ENCODE measurements at regions not wholly inside any gene's neighbourhood (a gene's known extent, or its start where the extent isn't known, plus 50 kb on each side); places are given as distances from the start of the nearest gene placed in this dataset.
A peak's percentile ranks its signal among the peaks of the same experiment; 100 is the strongest.
"Not testable (repeated sequence)": the region's sequence is repeated elsewhere in the genome, so short reads cannot be mapped to it uniquely, and the experiment has no call there.

DNA sequence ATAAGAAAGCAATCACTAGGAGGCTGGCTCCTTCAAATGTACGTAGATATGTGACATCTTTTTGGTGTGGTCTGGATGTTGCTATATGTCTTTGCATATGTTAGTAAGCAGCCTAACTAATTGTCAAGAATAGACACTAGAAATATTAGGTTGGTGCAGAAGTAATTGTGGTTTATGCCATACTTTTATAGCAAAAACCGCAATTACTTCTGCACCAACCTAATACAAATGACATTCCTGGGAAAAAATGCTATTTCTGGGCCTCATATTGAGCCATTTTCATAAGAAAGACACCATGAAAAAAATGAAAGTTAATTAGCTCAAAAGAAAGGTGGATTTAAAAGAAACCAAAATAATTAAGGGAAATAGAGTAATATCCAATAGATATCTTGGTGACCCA is 555.8 kb downstream of the ZNF385D start:
- Mint-ChIP-seq H3K27me3 (ENCODE audit: unreplicated experiment) (peaks cover 3% of the 10 kb centered on the region), H3K36me3 (ENCODE audit: low read depth, unreplicated experiment) (no peaks in the 10 kb centered on the region), H3K9me3 (ENCODE audit: unreplicated experiment) (no peaks in the 10 kb centered on the region), H3K4me3 (ENCODE audit: unreplicated experiment) (no peak overlapping the region), H3K27ac (ENCODE audit: unreplicated experiment) (no peak overlapping the region), H3K4me1 (ENCODE audit: unreplicated experiment) (no peaks in the 10 kb centered on the region)
- DNase-seq (ENCODE audit: low spot score), result no peak
- TF ChIP-seq, protein P1, sequence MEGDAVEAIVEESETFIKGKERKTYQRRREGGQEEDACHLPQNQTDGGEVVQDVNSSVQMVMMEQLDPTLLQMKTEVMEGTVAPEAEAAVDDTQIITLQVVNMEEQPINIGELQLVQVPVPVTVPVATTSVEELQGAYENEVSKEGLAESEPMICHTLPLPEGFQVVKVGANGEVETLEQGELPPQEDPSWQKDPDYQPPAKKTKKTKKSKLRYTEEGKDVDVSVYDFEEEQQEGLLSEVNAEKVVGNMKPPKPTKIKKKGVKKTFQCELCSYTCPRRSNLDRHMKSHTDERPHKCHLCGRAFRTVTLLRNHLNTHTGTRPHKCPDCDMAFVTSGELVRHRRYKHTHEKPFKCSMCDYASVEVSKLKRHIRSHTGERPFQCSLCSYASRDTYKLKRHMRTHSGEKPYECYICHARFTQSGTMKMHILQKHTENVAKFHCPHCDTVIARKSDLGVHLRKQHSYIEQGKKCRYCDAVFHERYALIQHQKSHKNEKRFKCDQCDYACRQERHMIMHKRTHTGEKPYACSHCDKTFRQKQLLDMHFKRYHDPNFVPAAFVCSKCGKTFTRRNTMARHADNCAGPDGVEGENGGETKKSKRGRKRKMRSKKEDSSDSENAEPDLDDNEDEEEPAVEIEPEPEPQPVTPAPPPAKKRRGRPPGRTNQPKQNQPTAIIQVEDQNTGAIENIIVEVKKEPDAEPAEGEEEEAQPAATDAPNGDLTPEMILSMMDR (IDR thresholded peaks at IDR 0.05; ENCODE audit: unreplicated experiment), result no peak

DNA sequence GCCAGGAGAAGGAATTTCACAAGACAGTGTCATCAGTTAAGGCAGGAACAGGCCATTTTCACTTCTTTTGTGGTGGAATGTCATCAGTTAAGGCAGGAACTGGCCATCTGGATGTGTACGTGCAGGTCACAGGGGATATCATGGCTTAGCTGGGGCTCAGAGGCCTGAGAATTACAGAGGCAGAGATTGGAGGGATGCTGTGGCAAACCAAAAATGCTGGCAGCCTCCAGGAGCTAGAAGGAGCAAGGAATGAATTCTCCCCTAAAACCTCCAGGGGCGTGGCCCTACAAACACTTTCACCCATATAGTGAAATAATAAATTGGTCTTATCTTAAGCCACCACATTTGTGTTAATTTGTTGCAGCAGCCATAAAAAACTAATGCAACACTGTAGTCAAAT is 557.0 kb downstream of the ZNF385D start:
- not testable (repeated sequence) for H3K9me3 Mint-ChIP-seq (ENCODE audit: unreplicated experiment); H3K4me3 Mint-ChIP-seq (ENCODE audit: unreplicated experiment); H3K27ac Mint-ChIP-seq (ENCODE audit: unreplicated experiment); H3K27me3 Mint-ChIP-seq (ENCODE audit: unreplicated experiment); DNase-seq (ENCODE audit: low spot score); H3K36me3 Mint-ChIP-seq (ENCODE audit: low read depth, unreplicated experiment); H3K4me1 Mint-ChIP-seq (ENCODE audit: unreplicated experiment)

DNA sequence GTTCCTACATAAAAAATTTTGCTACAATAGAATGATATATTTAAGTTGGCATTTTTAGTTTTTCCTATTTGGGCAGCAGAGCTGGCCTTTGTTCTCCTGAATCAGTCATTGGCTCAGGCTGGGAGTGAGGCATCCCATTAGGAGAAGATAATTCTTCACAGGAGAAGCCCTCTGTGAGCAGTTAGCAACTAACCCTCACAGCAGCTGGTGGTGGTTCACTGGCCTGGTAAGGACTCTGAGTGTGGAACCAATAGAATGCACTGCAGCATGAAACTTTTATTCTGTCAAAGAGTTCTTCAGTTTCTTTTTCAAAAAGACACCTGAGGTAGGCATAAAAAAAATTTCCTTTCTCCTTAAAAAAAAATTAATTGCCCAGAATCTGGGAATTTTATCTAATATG is 562.6 kb downstream of the ZNF385D start:
- no peaks in the 10 kb centered on the region for H3K9me3 Mint-ChIP-seq (ENCODE audit: unreplicated experiment)
- peaks cover 1% of the 10 kb centered on the region for H3K27me3 Mint-ChIP-seq (ENCODE audit: unreplicated experiment)
- H3K4me3 Mint-ChIP-seq (ENCODE audit: unreplicated experiment), result no peak overlapping the region
- no peaks in the 10 kb centered on the region for H3K36me3 Mint-ChIP-seq (ENCODE audit: low read depth, unreplicated experiment)
- TF ChIP-seq, protein P1 (IDR thresholded peaks at IDR 0.05; ENCODE audit: unreplicated experiment), result no peak
- H3K27ac Mint-ChIP-seq (ENCODE audit: unreplicated experiment), result no peak overlapping the region
- no peaks in the 10 kb centered on the region for H3K4me1 Mint-ChIP-seq (ENCODE audit: unreplicated experiment)
- DNase-seq (ENCODE audit: low spot score), result no peak

DNA sequence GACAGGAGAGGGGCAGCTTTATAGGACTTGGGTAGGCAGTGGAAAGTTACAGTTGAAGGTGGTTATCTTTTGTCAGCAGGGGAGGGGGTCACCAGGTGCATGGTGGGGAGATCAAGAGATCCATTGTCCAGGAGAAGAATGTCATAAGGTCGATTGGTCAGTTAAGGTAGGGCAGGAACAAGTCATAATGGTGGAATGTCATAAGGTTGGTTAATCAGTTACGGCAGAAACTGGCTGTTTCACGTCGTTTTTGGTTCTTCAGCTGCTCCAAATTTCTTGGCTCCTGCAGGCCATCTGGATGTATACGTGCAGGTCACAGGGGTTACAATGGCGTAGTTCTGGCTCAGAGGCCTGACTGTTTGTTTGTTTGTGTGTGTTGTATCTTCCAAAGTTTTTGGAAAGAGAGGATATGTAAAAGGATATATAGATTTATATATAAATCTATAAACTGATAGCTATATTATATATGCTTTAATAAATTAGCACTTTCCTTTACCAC is 565.1 kb downstream of the ZNF385D start:
- H3K4me3 Mint-ChIP-seq (ENCODE audit: unreplicated experiment), result no peak overlapping the region
- no peak for DNase-seq (ENCODE audit: low spot score)
- no peaks in the 10 kb centered on the region for H3K36me3 Mint-ChIP-seq (ENCODE audit: low read depth, unreplicated experiment)
- peaks cover 1% of the 10 kb centered on the region for H3K27me3 Mint-ChIP-seq (ENCODE audit: unreplicated experiment)
- H3K4me1 Mint-ChIP-seq (ENCODE audit: unreplicated experiment), result no peaks in the 10 kb centered on the region
- H3K9me3 Mint-ChIP-seq (ENCODE audit: unreplicated experiment), result no peaks in the 10 kb centered on the region
- TF ChIP-seq, protein P1 (IDR thresholded peaks at IDR 0.05; ENCODE audit: unreplicated experiment), result no peak
- H3K27ac Mint-ChIP-seq (ENCODE audit: unreplicated experiment), result no peak overlapping the region

DNA sequence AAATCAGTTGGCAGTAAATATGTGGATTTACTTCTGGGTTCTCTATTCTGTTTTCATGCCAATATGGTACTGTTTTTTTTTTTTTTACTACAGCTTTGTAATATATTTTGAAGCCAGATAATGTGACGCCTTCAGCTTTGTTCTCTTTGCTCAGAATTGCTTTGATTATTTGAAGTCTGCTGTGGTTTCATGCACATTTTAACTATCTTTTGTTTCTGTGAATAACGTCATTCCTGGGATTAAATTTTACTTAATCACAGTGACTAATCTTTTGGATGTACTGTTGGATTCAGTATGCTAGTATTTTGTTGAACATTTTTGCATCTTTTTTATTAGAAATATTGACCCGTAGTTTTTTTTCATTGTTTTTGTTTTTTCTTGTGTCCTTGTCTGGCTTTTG is 576.5 kb downstream of the ZNF385D start:
- H3K4me1 Mint-ChIP-seq (ENCODE audit: unreplicated experiment), result no peaks in the 10 kb centered on the region
- no peaks in the 10 kb centered on the region for H3K36me3 Mint-ChIP-seq (ENCODE audit: low read depth, unreplicated experiment)
- H3K9me3 Mint-ChIP-seq (ENCODE audit: unreplicated experiment), result no peaks in the 10 kb centered on the region
- no peak overlapping the region for H3K4me3 Mint-ChIP-seq (ENCODE audit: unreplicated experiment)
- no peak for DNase-seq (ENCODE audit: low spot score)
- H3K27ac Mint-ChIP-seq (ENCODE audit: unreplicated experiment), result no peak overlapping the region
- H3K27me3 Mint-ChIP-seq (ENCODE audit: unreplicated experiment), result no peaks in the 10 kb centered on the region
- TF ChIP-seq, protein P1 (IDR thresholded peaks at IDR 0.05; ENCODE audit: unreplicated experiment), result no peak

DNA sequence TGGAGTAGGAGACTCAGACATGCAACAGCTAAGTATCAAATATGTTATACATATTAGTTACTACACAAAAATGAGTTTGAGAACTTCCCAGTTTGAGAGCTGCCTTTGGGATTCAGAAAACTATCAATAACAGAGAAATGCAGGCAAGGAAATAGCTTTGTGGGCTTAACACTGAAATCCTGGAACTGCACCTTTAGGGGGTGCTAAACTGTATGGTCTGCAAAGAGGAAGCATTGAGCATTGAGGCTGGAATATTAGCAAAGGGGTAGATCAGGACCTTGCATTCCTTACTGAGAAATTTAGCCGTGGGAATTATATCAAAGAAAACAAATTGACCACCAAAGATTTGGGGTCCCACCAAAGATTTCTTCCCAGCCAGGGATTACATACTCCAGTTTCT is 580.0 kb downstream of the ZNF385D start:
- no peak overlapping the region for H3K4me3 Mint-ChIP-seq (ENCODE audit: unreplicated experiment)
- H3K9me3 Mint-ChIP-seq (ENCODE audit: unreplicated experiment), result no peaks in the 10 kb centered on the region
- H3K27me3 Mint-ChIP-seq (ENCODE audit: unreplicated experiment), result no peaks in the 10 kb centered on the region
- peaks cover 2% of the 10 kb centered on the region for H3K4me1 Mint-ChIP-seq (ENCODE audit: unreplicated experiment)
- peak; percentile 43 for DNase-seq (ENCODE audit: low spot score)
- no peaks in the 10 kb centered on the region for H3K36me3 Mint-ChIP-seq (ENCODE audit: low read depth, unreplicated experiment)
- TF ChIP-seq, protein P1 (IDR thresholded peaks at IDR 0.05; ENCODE audit: unreplicated experiment), result peak; percentile 75
- no peak overlapping the region for H3K27ac Mint-ChIP-seq (ENCODE audit: unreplicated experiment)
